GM18907 (cell line): ENCODE measurements at regions not wholly inside any gene's neighbourhood (a gene's known extent, or its start where the extent isn't known, plus 50 kb on each side); places are given as distances from the start of the nearest gene placed in this dataset.
A peak's percentile ranks its signal among the peaks of the same experiment; 100 is the strongest.

ENCODE experiments used
- ATAC-seq: cut with Tn5 transposase; IDR thresholded peaks from one replicate; pipeline ENCODE4 v1.9.1; 2021; ENCODE audit warnings: mild to moderate bottlenecking, moderate library complexity; ENCODE audit not compliant: unreplicated experiment

DNA sequence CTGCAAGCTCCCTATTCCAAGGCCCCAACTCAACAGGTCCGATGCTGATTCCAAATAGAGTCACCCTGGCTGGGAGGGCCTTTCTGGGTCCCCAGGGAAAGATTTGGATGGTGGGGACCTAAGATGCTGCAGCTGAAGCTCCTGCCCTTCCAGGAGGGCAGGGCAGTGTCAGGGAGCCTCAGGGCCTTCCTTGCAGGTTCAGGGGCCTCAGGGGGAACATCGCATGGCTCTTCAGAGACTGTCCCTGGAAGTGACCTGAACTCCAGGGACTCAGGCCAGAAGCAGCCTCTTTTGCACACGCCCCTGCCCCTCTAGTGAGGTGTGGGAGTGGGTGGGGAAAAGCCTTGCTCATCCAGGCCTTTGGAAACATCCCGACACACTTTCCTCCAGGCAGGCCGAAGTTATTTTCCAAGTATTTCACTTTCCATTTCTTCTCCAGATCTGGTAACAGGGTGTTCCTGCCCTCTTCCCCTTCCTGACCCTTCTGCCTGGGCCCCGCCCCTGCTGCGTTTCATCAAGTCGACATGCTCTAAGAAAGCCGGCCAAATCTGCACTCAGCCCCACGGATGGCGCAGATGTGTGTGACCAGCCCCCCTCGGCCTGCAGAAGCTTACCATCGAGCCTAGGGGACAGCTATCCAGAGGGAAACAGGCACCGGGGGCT lies 159.5 kb downstream of the FGF18 start:
- no peak for ATAC-seq

DNA sequence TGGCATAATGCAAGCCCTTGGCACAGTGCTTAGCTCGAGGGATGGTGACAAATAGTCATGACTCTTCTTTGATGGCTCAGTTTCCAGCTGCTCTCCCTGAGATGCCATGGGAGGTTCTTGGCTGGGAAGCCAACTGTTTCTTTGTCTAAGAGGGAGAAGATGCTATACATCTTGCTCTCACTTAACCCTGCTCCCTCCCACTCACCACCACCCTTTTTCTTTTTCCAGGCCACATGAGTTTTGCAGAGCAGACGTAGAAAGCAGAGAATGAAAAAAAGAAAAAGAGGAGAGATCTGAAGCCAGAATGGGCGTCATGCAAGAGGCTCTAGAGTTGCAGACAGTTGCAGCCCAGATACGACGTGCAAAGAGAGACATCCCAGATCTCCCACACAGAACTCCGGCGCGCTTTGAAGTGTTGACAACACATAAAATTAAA lies 160.5 kb downstream of the FGF18 start:
- no peak for ATAC-seq

GRCh38 chr5:171580502-171581265 lies 161.2 kb downstream of the FGF18 start:
- no peak for ATAC-seq

GRCh38 chr5:171581781-171582180 lies 162.3 kb downstream of the FGF18 start:
- ATAC-seq: no peak

GRCh38 chr5:171582849-171583248 lies 163.4 kb downstream of the FGF18 start:
- ATAC-seq: no peak

GRCh38 chr5:171585981-171586380 lies 166.5 kb downstream of the FGF18 start:
- ATAC-seq: no peak

DNA sequence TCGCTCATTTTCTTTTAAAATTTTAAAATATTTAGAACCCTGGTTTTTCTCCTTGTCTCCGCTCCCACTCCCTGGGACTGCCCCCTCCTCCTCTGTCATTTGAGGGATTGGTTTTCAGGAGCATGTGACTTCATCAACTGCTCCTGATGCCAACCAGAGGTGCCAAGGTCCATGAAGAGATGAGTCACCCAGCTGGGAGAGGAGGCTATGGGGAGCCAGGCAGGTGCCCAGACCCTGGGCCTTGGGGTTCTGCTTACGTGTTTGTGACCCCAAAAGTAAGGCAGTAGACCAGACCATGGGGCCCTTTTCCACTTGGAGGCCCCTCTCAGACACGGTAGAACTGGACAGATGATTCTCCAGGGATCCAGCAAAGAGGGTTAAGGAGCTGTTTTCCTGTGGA lies 167.0 kb downstream of the FGF18 start:
- no peak for ATAC-seq

GRCh38 chr5:171588046-171588445 lies 168.6 kb downstream of the FGF18 start:
- no peak for ATAC-seq

DNA sequence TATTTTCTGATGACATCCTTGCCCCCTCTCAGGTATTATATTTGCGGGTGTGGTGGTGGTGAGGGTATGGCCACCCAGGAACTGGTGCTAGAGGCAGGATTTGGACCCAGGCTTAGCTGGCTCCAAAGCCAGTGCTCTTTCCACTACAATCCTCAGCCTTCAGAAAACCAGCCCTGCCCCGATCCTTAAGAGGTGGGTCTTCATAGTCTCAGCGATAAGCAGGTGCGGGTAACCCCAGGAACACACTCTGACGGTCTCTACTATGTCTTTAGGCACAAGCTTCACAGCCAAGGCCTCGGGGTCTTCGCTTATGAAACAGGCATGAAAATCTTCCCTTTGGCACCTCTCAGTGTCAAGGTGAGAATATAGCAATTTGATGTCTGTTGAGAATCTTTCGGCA lies 169.3 kb downstream of the FGF18 start:
- no peak for ATAC-seq

DNA sequence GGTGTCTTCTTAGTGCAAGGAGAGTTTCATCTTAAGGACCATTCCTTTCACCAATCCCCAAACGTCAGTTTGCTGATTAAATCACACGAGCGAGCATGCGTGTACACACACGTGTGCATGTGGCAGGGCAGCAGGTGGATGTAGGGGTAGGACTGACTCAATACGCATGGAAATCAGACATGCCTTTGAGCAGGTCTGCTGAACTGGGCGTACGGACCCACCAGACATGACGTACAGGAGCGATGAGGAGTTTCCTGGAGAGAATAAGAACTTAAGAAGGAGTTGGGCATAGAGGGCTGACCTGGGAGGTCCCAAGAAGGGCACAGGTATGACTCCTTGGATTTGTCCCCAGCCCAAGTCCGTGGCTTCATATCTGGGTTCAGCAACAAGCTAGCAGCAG lies 170.0 kb downstream of the FGF18 start:
- no peak for ATAC-seq

GRCh38 chr5:171592076-171592475 lies 172.6 kb downstream of the FGF18 start:
- no peak for ATAC-seq

DNA sequence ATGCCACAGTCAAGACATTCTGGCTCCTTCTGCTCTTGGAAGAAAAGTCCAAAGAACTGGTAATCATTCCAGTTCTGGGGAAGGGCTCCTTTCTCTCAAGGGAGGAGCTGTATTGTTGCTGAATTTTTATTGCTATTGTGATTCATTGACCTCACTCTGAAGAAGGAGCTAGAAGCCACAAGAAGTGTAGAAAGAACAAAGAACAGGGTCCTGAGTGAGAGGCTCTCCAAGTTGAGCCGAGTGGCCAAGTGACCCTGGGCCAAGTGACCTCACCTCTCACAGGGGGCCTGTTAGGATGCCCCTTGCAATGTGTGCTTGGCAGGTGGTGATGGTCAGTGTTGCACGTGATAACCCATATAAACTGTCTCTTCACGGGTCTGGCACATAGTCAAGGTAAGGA lies 173.3 kb downstream of the FGF18 start:
- ATAC-seq: no peak

- ATAC-seq: no peak
Observed at GRCh38 chr5:171593401-171593800, 174.0 kb downstream of the FGF18 start.

DNA sequence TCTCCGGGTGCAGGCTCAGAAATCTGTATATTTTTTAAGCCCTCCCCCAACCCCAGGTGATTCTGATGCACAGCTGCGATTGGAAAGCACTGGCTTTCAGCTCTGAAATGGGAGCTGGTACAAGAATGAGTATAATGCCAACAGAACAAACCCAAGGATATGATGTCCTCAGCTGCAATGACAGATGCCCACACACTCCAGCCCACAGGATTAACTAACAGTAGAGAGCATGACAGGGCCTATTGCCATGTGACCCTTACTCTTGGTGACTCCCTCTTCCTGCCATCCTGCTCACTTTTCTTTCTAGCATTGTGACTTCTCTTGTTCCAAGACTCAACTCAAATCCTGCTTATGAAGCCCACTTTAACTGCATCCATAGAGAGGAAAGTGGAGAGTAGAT lies 174.5 kb downstream of the FGF18 start:
- ATAC-seq: no peak

GRCh38 chr5:171595401-171595800 lies 176.0 kb downstream of the FGF18 start:
- ATAC-seq: no peak

DNA sequence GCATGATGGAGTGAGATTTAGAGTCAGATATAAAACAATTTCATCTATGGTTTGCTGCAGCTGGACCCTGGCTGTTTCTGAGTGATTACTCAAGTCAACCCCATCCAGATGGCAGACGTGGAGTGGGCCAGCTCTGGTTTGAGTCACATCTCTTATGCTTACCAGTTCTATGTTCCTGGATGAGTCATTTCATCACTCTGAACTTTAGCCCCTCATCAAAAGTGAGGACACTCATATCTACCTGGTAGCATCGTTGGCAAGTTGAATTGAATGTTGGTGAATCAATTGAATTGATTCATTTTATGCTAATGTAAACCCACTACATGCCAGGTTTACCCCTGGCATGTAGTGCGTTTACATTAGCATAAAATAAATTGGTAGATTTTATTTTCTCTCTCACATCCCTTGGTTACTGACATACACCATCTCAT lies 176.4 kb downstream of the FGF18 start:
- ATAC-seq: peak; percentile 71

- no peak for ATAC-seq
Observed at GRCh38 chr5:171596391-171596878, 177.0 kb downstream of the FGF18 start.

DNA sequence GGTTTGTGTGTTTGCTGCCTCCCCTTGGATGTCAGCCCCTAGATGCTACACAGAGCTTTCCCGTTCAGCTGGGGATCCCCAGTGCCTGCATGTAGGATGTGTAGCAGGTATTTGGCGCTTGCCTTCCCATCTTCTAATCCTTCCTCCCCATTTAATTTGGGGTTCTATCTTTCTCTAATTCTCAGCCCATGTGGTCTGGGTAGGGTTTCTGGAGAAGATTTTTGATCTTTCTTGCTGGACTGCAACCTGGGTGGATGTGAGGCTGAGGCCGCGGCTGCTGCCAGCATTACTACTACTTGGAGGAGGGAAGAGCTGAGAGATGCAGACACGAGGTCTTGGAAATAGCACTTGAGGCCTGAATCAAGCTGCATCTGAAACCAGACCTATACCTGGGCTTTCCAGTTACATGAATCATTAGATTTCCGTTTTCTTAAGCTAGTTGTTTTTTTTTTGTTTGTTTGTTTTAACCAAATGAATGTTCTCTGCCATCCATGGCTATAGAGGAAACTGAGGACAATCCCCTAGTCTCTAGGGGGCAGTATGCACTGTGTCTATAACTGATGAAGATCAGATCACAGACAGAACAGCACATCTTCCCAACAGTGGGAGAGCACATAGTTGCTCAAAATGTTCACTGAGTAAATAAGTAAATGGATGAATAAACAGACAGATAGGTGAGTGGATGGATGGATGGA lies 178.6 kb downstream of the FGF18 start:
- ATAC-seq: no peak

DNA sequence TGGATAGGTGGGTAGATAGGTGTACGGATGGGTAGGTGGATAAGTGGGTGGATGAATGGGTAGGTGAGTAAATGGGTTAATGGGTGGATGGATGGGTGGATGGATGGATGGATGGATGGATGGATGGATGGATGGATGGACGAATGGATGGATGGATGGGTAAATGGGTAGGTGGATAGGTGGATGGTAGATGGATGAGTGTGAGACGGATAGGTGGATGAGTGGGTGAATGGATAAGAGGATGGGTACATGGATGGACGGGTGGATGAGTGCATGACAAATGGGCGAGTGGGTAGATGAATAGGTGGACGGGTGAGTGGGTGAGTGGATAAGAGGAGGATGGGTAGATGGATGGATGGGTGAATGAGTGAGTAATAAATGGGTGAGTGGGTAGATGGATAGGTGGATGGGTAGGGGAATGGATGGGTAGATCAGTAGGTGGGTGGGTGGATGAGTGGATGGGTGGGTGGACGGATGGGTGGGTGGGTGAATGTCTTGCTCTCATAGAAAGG lies 179.2 kb downstream of the FGF18 start:
- no peak for ATAC-seq

DNA sequence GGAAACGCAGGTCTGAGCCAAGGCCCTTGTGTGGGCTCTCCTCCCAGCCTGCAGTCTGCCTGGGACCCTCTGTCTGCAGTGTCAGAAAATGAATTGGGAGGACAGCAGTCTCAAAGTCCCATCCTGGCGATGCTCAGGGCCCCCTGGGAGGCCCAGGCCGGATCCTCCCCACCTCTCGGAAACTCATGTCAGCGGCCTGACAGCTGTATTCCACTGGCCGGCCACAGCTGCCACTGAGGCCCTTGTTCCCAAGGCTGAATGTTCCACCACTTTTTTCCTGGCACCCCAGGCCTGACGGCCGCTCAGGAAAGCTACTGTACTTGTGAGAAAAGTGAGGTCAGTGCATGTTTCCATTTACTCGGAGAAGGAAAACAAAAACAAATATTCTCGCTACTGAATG lies 180.0 kb downstream of the FGF18 start:
- ATAC-seq: no peak

- no peak for ATAC-seq
Observed at GRCh38 chr5:171599957-171600612, 180.6 kb downstream of the FGF18 start.
